GM23248 (cell line): ENCODE measurements at regions not wholly inside any gene's neighbourhood (a gene's known extent, or its start where the extent isn't known, plus 50 kb on each side); places are given as distances from the start of the nearest gene placed in this dataset.
"Not testable (repeated sequence)": the region's sequence is repeated elsewhere in the genome, so short reads cannot be mapped to it uniquely, and the experiment has no call there.

Experiments used
- DNase-seq: peaks from one replicate; pipeline ENCODE4 v3.0.0-alpha.2; 2015
- H2AFZ ChIP-seq: fragments of 200-600 bp; sonication (generic); 2 replicates; pipeline ENCODE4 v1.6.1; 2016; ENCODE audit warnings: antibody characterized with exemption
- H3F3A ChIP-seq: fragments of 200-600 bp; sonication (generic); 2 replicates; pipeline ENCODE4 v1.6.1; 2016; ENCODE audit warnings: mild to moderate bottlenecking, antibody characterized with exemption, mixed run types; ENCODE audit not compliant: insufficient read depth
- H3K27ac ChIP-seq: fragments of 200-600 bp; sonication (generic); 2 replicates; pipeline ENCODE4 v1.5.1; 2016; ENCODE audit warnings: mild to moderate bottlenecking
- H3K27me3 ChIP-seq: fragments of 200-600 bp; sonication (generic); replicated peaks from 2 replicates; pipeline ENCODE4 v1.6.1; 2016; ENCODE audit warnings: mild to moderate bottlenecking; ENCODE audit not compliant: insufficient read depth
- H3K36me3 ChIP-seq: fragments of 200-600 bp; sonication (generic); 2 replicates; pipeline ENCODE4 v1.6.1; 2016; ENCODE audit warnings: low read depth, mild to moderate bottlenecking
- H3K4me1 ChIP-seq: fragments of 200-600 bp; sonication (generic); 2 replicates; pipeline ENCODE4 v1.6.1; 2016; ENCODE audit warnings: mild to moderate bottlenecking; ENCODE audit not compliant: insufficient read depth
- H3K4me2 ChIP-seq: fragments of 200-600 bp; sonication (generic); one replicate; pipeline ENCODE4 v1.6.1; 2016; ENCODE audit warnings: mild to moderate bottlenecking; ENCODE audit not compliant: unreplicated experiment
- H3K4me3 ChIP-seq: fragments of 200-600 bp; sonication (generic); 2 replicates; pipeline ENCODE4 v1.5.1; 2016; ENCODE audit warnings: mild to moderate bottlenecking
- H3K79me2 ChIP-seq: fragments of 200-600 bp; sonication (generic); 2 replicates; pipeline ENCODE4 v1.6.1; 2016; ENCODE audit warnings: mild to moderate bottlenecking; ENCODE audit not compliant: insufficient read depth
- H3K9ac ChIP-seq: fragments of 200-600 bp; sonication (generic); 2 replicates; pipeline ENCODE4 v1.6.1; 2016; ENCODE audit warnings: mild to moderate bottlenecking
- H3K9me2 ChIP-seq: fragments of 200-600 bp; sonication (generic); 2 replicates; pipeline ENCODE4 v1.6.1; 2016; ENCODE audit warnings: mixed run types, mild to moderate bottlenecking, moderate library complexity; ENCODE audit not compliant: insufficient read depth
- H3K9me3 ChIP-seq: fragments of 200-600 bp; sonication (generic); one replicate; pipeline ENCODE4 v1.6.1; 2017; ENCODE audit warnings: low read depth
- H4K20me1 ChIP-seq: fragments of 200-600 bp; sonication (generic); 2 replicates; pipeline ENCODE4 v1.6.0; 2016; ENCODE audit not compliant: insufficient read depth
- EZH2 ChIP-seq: fragments of 200-600 bp; sonication (generic); IDR thresholded peaks from 2 replicates; pipeline ENCODE4 v1.6.1; 2018; ENCODE audit warnings: antibody characterized with exemption, mild to moderate bottlenecking; ENCODE audit not compliant: insufficient read depth, poor library complexity, severe bottlenecking
- EZH2phosphoT487 ChIP-seq: fragments of 200-600 bp; sonication (generic); IDR thresholded peaks from 2 replicates; pipeline ENCODE4 v1.6.1; 2018; ENCODE audit warnings: antibody characterized with exemption, moderate library complexity, mild to moderate bottlenecking, low read depth; ENCODE audit not compliant: insufficient read depth
- WGBS, 2 experiments: methylation state at CpG; one replicate each; pipeline ENCODE4 v1.1.6; 2015 to 2017; ENCODE audit warnings: low lambda C conversion rate in 2 of 2, low coverage in 1 of 2; ENCODE audit errors: missing lambda C conversion rate in 2 of 2; 5-methylcytosine and 5-hydroxymethylcytosine counted together
- in situ Hi-C: fragments of 300-500 bp; cut with MboI; formaldehyde crosslinking; loops from 2 replicates; pipeline ENCODE4 v1.15.0; 2020

GRCh38 chr6:125640441-125641150, 108.8 kb upstream of the HEY2 start:
- Histone ChIP-seq H3K27me3 (no peaks in the 10 kb centered on the region), H2AFZ (no peak overlapping the region), H3F3A (no peaks in the 10 kb centered on the region), H3K9me3 (no peaks in the 10 kb centered on the region), H4K20me1 (no peaks in the 10 kb centered on the region), H3K9me2 (no peaks in the 10 kb centered on the region), H3K4me2 (no peak overlapping the region), H3K79me2 (no peaks in the 10 kb centered on the region), H3K4me3 (no peak overlapping the region), H3K36me3 (no peaks in the 10 kb centered on the region), H3K27ac (no peak overlapping the region), H3K9ac (no peak overlapping the region), H3K4me1 (no peaks in the 10 kb centered on the region)
- WGBS, 2 experiments = 2 to 3% methylated on average over 5 of the region's 5 CpGs
- no peak for TF ChIP-seq EZH2
- no peak for TF ChIP-seq EZH2phosphoT487
- DNase-seq = no peak
- in situ Hi-C loops = no loop called here

GRCh38 chr6:125643967-125644661, 105.3 kb upstream of the HEY2 start:
- H3K9ac ChIP-seq, H3K4me3 ChIP-seq, H3K27me3 ChIP-seq, H4K20me1 ChIP-seq, H3K9me3 ChIP-seq, H2AFZ ChIP-seq, in situ Hi-C loops, H3K36me3 ChIP-seq, H3K9me2 ChIP-seq, H3K4me1 ChIP-seq, H3K79me2 ChIP-seq, DNase-seq, H3K27ac ChIP-seq, H3F3A ChIP-seq, H3K4me2 ChIP-seq: not testable (repeated sequence)
- WGBS, 2 experiments = 80 to 82% methylated on average over 17 to 24 of the region's 27 CpGs

- no peak for DNase-seq
These were observed 102.0 kb upstream of the HEY2 start for GRCh38 chr6:125647391-125647790.

GRCh38 chr6:125653752-125654151, 95.7 kb upstream of the HEY2 start:
- H3K9ac ChIP-seq, H3K4me1 ChIP-seq, DNase-seq, H3K79me2 ChIP-seq, H3K27ac ChIP-seq, H3K4me2 ChIP-seq, H3K9me3 ChIP-seq, H3K9me2 ChIP-seq, H2AFZ ChIP-seq, H3K36me3 ChIP-seq, H3F3A ChIP-seq, H3K4me3 ChIP-seq, H3K27me3 ChIP-seq, H4K20me1 ChIP-seq, in situ Hi-C loops: not testable (repeated sequence)

More at GRCh38 chr6:125647391-125647790, 102.0 kb upstream of the HEY2 start:
- Histone ChIP-seq H3K27me3 (no peaks in the 10 kb centered on the region), H3K9ac (no peak overlapping the region), H2AFZ (no peak overlapping the region), H3F3A (no peaks in the 10 kb centered on the region), H3K4me1 (no peaks in the 10 kb centered on the region), H3K9me2 (no peaks in the 10 kb centered on the region), H3K79me2 (no peaks in the 10 kb centered on the region), H3K27ac (no peak overlapping the region), H3K4me2 (no peak overlapping the region), H3K9me3 (no peaks in the 10 kb centered on the region), H3K4me3 (no peak overlapping the region), H3K36me3 (no peaks in the 10 kb centered on the region), H4K20me1 (no peaks in the 10 kb centered on the region)
- WGBS, 2 experiments = 22 to 23% methylated on average over 4 of the region's 4 CpGs
- in situ Hi-C loops = no loop called here
- TF ChIP-seq EZH2phosphoT487 (no peak), EZH2 (no peak)

GRCh38 chr6:125655511-125655910, 93.9 kb upstream of the HEY2 start:
- Histone ChIP-seq H3K4me3 (no peak overlapping the region), H3F3A (no peaks in the 10 kb centered on the region), H4K20me1 (no peaks in the 10 kb centered on the region), H3K9me2 (no peaks in the 10 kb centered on the region), H3K27ac (no peak overlapping the region), H3K36me3 (no peaks in the 10 kb centered on the region), H3K4me2 (no peak overlapping the region), H3K27me3 (0 out of 2 replicates have a peak, but pooled peaks cover 4% of the 10 kb centered on the region), H3K9ac (no peak overlapping the region), H3K4me1 (no peaks in the 10 kb centered on the region), H2AFZ (no peak overlapping the region), H3K79me2 (no peaks in the 10 kb centered on the region), H3K9me3 (no peaks in the 10 kb centered on the region)
- WGBS, 2 experiments = 31 to 42% methylated on average over 1 of the region's 1 CpG
- no peak for DNase-seq
- in situ Hi-C loops = no loop called here
- no peak for TF ChIP-seq EZH2
